ENCODE measurements at regions not wholly inside any gene's neighbourhood (a gene's known extent, or its start where the extent isn't known, plus 50 kb on each side); places are given as distances from the start of the nearest gene placed in this dataset.
"Not testable (repeated sequence)": the region's sequence is repeated elsewhere in the genome, so short reads cannot be mapped to it uniquely, and the experiment has no call there.

DNA sequence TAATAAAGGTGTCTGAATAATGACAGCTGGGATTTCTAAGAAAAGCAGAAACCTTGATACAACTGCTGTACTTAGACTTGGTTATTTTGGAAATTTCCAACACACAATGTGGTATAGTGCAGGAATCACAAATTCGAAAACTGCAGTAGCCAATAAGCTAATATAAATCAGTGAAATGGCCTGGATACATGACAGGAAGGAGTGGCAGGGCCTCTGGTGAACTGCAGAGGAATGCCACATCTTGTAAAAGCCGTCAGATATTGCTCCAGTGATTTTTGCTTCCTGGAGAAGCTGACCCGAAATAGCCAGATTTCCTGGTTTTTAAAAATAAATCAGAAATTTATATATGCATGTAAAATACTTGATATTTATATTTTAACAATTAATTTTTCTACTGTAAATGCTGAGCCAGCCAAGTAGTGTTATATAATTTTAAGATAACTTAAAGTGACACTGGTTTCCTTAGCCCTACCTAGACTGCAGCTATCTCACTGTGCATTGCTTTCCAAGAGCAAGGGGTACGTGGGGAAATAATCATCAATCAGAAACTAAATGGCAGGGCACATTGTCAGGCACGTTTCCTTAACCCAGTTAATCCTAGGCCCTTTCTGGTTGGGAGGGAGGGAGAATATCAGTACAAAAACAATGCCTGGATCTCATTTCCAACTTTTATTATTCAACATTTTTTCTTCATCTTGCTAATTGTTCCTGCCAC is 182.4 kb downstream of the RASEF start:
- no peak for DNase-seq

GRCh38 chr9:82882138-82882537 is 180.8 kb downstream of the RASEF start:
- no peak for DNase-seq

GRCh38 chr9:82882748-82883147 is 180.2 kb downstream of the RASEF start:
- DNase-seq = no peak

- no peak for DNase-seq
These were observed 179.5 kb downstream of the RASEF start for GRCh38 chr9:82883436-82883835.

GRCh38 chr9:82883974-82884373 is 179.0 kb downstream of the RASEF start:
- not testable (repeated sequence) for DNase-seq

DNA sequence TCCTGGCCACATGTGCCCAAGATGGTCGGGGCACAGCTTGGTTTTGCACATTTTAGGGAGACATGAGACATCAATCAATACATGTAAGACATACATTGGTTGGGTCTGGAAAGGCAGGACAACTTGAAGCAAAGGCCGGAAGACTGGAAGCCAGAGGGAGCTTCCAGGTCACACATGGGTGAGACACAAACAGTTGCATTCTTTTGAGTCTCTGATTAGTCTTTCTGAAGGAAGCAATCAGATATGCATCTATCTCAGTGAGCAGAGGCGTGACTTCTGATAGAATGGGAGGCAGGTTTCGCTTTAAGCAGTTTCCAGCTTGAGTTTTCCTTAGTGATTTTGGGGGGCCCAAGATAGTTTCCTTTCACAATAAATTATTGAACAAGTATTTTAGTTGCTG is 172.5 kb downstream of the RASEF start:
- DNase-seq = no peak

DNA sequence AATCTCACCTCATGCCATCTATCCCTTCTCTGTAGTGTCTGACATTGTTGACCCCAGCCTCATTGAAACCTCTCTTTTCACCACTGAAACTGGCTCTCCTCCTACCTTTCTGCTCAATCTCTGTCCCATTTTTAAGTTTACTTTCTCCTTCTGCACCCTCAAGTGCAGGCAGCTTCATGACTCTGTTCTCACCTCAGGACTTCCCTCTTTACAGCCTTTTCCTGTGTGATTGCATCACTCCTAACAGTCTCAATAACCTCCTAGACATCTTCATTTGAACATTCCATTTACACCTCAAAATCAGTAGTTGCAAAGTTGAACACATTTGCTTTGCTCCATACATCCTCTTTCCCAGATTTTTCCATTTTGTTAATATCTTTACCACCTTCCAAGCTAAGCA is 172.1 kb downstream of the RASEF start:
- no peak for DNase-seq

DNA sequence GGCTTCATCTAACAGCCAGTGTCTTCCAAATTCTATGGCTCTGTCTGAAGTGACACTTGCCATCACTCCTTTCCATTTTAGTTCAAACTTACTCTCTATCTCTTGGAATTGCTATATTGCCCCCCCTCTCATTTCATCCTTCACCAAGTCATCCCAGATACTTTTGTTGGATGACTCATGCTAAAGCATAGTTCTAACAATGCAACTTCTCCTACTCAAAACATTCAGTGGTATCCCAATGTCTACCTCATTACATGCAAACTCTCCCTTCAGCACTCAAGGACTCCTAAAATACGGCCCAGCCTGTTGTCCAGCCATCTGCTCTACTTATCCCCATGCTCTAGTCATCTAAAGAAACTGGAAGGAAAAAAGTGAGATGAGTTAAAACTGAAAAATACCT is 171.6 kb downstream of the RASEF start:
- no peak for DNase-seq

GRCh38 chr9:82893549-82893948 is 169.4 kb downstream of the RASEF start:
- no peak for DNase-seq

- no peak for DNase-seq
These were observed 168.4 kb downstream of the RASEF start for GRCh38 chr9:82894548-82894947.

DNA sequence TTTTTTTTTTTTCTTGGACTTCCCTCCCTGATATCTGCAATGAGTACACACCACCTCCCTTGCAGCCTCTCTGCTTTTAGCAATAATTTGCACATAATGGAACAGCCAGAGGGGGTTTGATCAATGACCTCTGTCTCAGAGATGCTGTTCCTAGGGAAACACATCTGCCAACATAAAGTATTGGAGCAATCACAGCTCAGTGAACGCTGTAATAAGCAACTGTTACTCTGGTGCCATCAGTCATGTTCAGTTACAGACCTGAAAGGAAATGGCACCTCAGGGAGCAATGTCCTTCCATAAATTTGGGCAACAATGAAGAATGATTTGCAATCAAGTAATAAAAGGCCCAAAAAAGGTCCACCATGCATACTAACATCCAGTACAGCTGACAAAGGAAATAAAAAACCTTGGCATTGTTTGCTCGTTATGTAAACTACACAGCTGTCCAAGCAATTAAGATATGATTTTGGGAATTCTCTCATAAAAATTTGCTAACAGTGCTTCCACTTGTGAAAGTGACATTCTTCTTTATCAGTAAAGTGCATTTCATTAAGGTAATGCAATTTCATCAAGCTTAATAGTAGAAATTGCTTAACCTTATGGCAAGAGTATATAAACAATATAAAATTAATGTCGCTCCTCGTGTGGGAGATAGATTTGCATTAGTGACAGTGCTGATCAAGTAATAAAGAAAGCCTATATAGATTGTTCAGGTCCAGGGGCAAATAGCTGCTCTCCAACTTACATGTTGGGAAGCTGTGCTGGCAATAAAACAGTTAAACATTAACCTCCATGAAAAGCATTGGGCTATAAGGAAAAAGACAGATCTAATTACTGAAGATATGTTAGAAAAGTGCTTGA is 167.8 kb downstream of the RASEF start:
- no peak for DNase-seq

- DNase-seq = no peak
These were observed 167.2 kb downstream of the RASEF start for GRCh38 chr9:82895822-82896110.

DNA sequence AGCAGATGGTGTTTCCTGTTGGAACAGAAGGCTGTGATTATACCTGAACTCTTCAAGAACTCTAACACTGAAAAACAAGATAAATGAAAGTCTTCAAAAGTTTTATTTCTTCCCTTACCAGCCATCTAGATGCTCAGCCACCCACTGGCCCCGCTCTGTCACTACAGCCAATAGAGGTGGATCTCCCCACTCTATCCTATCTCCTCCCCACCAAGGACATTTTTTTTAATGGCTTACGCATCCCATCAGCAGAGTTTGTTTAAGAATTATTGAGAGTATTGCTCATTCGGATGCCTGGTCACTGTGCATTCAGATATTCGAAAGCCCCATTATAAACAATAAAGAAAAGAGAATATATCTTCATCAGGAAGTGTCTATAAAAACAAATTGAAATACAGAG is 159.4 kb downstream of the RASEF start:
- no peak for DNase-seq

GRCh38 chr9:82911996-82912395 is 150.9 kb downstream of the RASEF start:
- DNase-seq = no peak

DNA sequence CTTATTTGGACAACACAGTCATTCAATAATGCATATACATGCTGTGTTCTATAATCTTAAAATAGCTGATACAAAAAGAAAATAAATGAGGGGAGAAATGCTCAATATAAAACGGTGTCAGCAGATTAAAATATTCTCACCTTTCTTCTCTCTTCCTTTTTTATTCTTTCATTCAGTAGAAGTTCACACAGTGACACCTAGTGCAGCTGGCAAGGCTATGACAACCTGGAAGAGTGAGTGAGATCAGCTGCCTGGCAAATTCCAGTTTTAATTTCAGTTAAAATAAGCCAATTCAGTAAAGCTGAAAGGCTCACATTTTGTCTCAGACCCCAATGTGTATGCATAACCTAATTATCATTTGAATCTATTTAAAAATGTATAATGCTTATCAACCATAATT is 150.3 kb downstream of the RASEF start:
- DNase-seq = no peak

DNA sequence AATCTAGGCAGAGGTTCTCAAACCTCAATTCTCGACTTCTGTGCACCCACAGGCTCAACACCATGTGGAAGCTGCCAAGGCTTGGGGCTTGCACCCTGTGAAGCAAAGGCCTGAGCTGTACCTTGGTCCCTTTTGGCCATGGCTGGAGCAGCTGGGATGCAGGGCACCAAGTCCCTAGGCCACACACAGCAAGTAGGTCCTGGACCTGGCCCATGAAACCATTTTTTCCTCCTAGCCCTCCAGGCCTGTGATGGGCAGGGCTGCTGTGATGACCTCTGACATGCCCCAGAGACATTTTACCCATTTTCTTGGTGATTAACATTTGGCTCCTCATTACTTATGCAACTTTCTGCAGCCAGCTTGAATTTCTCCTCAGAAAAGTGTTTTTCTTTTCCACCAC is 146.7 kb downstream of the RASEF start:
- not testable (repeated sequence) for DNase-seq

DNA sequence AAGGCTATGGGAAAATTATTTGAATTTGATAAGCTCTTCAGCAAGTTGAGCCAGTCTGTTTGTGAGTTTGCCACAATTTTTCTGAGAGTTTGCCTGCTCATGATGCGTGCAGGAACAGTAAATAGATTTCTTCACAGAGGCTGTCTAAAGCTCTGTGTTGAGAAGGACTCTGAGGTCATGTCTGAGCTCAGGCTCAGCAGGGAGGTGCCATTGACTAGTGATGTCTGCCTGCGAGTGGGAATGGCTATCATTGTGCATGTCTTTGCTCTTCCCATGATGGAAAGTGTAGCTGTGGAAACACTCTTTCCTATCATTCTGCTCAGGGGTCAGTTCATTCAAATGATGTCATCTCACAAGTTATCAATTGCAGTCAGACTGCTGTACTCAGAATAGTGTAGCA is 142.8 kb downstream of the RASEF start:
- no peak for DNase-seq

- DNase-seq = no peak
These were observed 140.3 kb downstream of the RASEF start for GRCh38 chr9:82922686-82923085.

DNA sequence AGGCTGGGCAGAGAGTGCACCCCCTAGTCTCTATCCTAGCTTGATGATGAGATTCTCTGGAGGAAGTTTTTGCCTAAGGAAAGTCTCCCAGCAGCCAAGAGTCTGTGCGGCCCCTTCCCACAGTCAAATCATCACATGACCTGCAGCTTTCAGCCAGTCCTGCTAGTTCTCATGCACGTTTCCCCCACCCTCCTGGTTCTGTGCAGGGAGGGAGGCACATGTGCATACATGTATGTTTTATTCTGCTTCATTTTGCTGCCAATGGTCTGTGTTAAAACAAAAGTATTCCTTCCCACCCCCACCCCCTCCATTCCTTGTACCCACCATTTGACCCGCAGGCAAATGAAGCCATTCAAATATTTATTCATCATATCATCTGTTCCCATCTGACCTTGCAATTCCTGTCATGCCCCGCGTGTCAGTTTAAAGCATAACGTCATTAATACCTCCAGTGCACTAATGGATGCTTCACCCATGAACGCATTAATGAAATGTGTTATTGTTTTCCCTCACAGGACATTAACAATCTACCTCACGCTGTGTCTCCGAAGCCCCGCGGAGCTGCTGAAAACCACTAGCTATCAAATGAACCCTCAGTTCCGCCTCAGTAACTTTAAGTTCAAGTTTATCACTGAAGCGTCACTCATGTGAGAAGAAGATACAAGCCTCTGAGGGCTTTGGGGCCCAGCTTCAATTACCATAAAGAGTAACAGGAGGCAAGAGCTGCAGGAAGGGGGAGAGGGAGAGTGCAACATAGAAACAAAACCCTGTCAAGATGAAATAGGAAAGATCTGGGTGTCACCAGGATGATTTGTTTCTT is 139.6 kb downstream of the RASEF start:
- DNase-seq = peak; percentile 90

DNA sequence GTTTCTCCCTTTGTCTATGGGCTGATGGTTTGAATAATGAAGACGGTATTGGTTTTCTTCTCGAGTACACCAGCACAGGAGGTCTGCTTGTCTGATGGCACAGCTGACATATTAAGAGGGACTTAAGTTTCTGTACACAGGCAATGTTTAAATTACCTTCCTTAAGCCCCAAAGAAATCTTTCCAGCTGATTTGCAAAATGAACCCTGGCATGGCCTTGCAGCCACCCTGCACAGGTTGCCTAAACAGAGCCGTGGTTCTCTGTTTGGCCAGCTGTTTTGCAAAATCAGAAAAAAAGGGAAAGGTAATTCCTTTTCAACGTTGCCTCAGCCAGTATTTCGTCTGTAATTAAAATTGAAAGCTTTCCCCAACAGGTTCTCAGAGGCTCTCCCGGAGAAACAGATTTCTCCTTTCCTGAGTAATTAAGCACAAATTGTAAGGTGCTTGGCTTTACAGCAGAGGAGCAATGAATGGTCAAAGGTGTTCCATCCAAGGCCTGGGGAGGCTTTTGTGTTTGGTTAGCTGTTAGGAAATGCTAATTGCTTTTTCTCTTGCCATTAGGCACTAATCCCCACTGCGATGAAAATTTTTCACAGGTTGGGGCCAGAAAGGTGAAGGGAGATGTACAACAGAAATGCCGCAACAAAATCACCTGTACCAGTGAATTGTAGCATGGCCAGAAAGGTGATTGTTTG is 138.9 kb downstream of the RASEF start:
- no peak for DNase-seq
